Trophoblast cell (in vitro differentiated cells and primary cell): ENCODE measurements at regions not wholly inside any gene's neighbourhood (a gene's known extent, or its start where the extent isn't known, plus 50 kb on each side); places are given as distances from the start of the nearest gene placed in this dataset.

Experiments used
- DNase-seq, 2 donors: peaks; one replicate each; pipeline ENCODE4 v3.0.0-alpha.2; 2016
- H2AFZ ChIP-seq: 2 replicates; pipeline ENCODE4 v1.6.1; 2013; ENCODE audit warnings: low read length, moderate library complexity, mild to moderate bottlenecking; ENCODE audit not compliant: insufficient read depth, poor library complexity
- H2AK5ac ChIP-seq: 2 replicates; pipeline ENCODE4 v1.6.1; 2013; ENCODE audit warnings: mild to moderate bottlenecking, low read length
- H2BK120ac ChIP-seq: 2 replicates; pipeline ENCODE4 v1.6.1; 2013; ENCODE audit warnings: low read length, mild to moderate bottlenecking, moderate library complexity; ENCODE audit not compliant: insufficient read depth, poor library complexity
- H2BK12ac ChIP-seq: 2 replicates; pipeline ENCODE4 v1.6.1; 2013; ENCODE audit warnings: mild to moderate bottlenecking, low read length, moderate library complexity
- H2BK5ac ChIP-seq: 2 replicates; pipeline ENCODE4 v1.6.1; 2013; ENCODE audit warnings: low read length, low read depth, moderate library complexity, mild to moderate bottlenecking; ENCODE audit not compliant: poor library complexity
- H3K14ac ChIP-seq: 2 replicates; pipeline ENCODE4 v1.6.1; 2013; ENCODE audit warnings: mild to moderate bottlenecking, low read length
- H3K18ac ChIP-seq: 2 replicates; pipeline ENCODE4 v1.6.1; 2013; ENCODE audit warnings: mild to moderate bottlenecking, low read length
- H3K23ac ChIP-seq: 2 replicates; pipeline ENCODE4 v1.6.1; 2013; ENCODE audit warnings: low read length
- H3K27ac ChIP-seq: 2 replicates; pipeline ENCODE4 v1.5.1; 2013; ENCODE audit warnings: low read depth, mild to moderate bottlenecking, inconsistent platforms, low read length, moderate library complexity
- H3K27me3 ChIP-seq: 2 replicates; pipeline ENCODE4 v1.6.1; 2013; ENCODE audit warnings: inconsistent platforms, mild to moderate bottlenecking, low read length, moderate library complexity; ENCODE audit not compliant: insufficient read depth
- H3K36me3 ChIP-seq, 2 experiments: 1 replicate in 1 of 2; 2 replicates in 1 of 2; pipeline ENCODE4 v1.6.1; 2013; ENCODE audit warnings: low read length in 2 of 2, mild to moderate bottlenecking in 2 of 2, moderate library complexity in 1 of 2; ENCODE audit not compliant: insufficient read depth in 2 of 2, control insufficient read depth in 1 of 2
- H3K4ac ChIP-seq: 2 replicates; pipeline ENCODE4 v1.6.1; 2013; ENCODE audit warnings: low read depth, mild to moderate bottlenecking, low read length, moderate library complexity
- H3K4me1 ChIP-seq, 2 experiments: 1 replicate in 1 of 2; 2 replicates in 1 of 2; pipeline ENCODE4 v1.6.1; 2013; ENCODE audit warnings: low read length in 2 of 2, mild to moderate bottlenecking in 2 of 2, moderate library complexity in 1 of 2; ENCODE audit not compliant: insufficient read depth in 2 of 2, control insufficient read depth in 1 of 2
- H3K4me2 ChIP-seq: 2 replicates; pipeline ENCODE4 v1.6.1; 2013; ENCODE audit warnings: inconsistent platforms, mild to moderate bottlenecking, low read length, moderate library complexity
- H3K4me3 ChIP-seq: 2 replicates; pipeline ENCODE4 v1.5.1; 2013; ENCODE audit warnings: mild to moderate bottlenecking, low read depth, low read length, inconsistent platforms
- H3K79me1 ChIP-seq: one replicate; pipeline ENCODE4 v1.6.1; 2013; ENCODE audit warnings: low read length
- H3K79me2 ChIP-seq: 2 replicates; pipeline ENCODE4 v1.6.1; 2013; ENCODE audit warnings: low read length, mild to moderate bottlenecking; ENCODE audit not compliant: control insufficient read depth, insufficient read depth, poor library complexity
- H3K9ac ChIP-seq: 2 replicates; pipeline ENCODE4 v1.6.1; 2013; ENCODE audit warnings: mild to moderate bottlenecking, low read length
- H3K9me3 ChIP-seq: 2 replicates; pipeline ENCODE4 v1.6.1; 2013; ENCODE audit warnings: low read depth, mild to moderate bottlenecking, control low read depth, inconsistent platforms, low read length; ENCODE audit not compliant: insufficient read depth
- H4K12ac ChIP-seq: 2 replicates; pipeline ENCODE4 v1.6.1; 2013; ENCODE audit warnings: low read depth, mild to moderate bottlenecking, low read length, moderate library complexity
- H4K8ac ChIP-seq: 2 replicates; pipeline ENCODE4 v1.6.1; 2013; ENCODE audit warnings: low read depth, mild to moderate bottlenecking, low read length, moderate library complexity
- H4K91ac ChIP-seq: one replicate; pipeline ENCODE4 v1.6.1; 2013; ENCODE audit warnings: low read depth, mild to moderate bottlenecking, low read length, moderate library complexity
- WGBS: extraction: QIAGEN DNeasy Blood & Tissue Kit; methylation state at CpG from one replicate; pipeline ENCODE4 v1.1.7; 2013; ENCODE audit warnings: missing lambda C conversion rate; ENCODE audit not compliant: insufficient read length, insufficient coverage; ENCODE audit errors: extremely low coverage; 5-methylcytosine and 5-hydroxymethylcytosine counted together

DNA sequence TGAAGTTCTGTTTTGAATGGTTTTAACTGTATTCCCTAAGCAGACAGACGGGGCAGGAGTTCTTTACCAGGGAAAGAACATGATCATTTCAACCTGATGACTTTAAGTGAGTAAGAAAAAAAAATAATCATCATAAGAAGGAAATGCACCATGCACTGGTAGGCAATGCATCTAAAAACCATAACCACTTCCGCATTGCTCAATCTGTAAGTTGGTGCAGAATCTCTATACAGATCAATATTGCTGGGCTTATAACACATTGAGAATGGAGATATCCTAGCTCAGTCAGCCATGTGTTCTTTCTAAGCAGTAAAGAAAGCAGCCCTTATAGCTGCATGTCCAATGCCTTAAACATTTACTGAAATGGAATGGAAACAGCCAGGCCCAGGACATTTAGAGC is 407.1 kb upstream of the DMAC1 start:
- no peak for DNase-seq
- Histone ChIP-seq H3K27ac (no peak overlapping the region), H3K9me3 (no peaks in the 10 kb centered on the region), H3K4me2 (no peak overlapping the region), H2BK12ac (no peak overlapping the region), H4K8ac (no peak overlapping the region), H3K27me3 (no peaks in the 10 kb centered on the region), H4K91ac (no peak overlapping the region), H3K23ac (no peak overlapping the region), H2BK120ac (no peak overlapping the region), H2BK5ac (no peak overlapping the region), H3K36me3 (no peaks in the 10 kb centered on the region), H3K9ac (no peak overlapping the region), H3K4me3 (no peak overlapping the region), H3K4ac (no peak overlapping the region), H3K14ac (no peak overlapping the region), H3K79me1 (no peaks in the 10 kb centered on the region), H3K18ac (no peak overlapping the region), H2AK5ac (no peak overlapping the region), H2AFZ (no peak overlapping the region), H3K4me1 (no peaks in the 10 kb centered on the region), H3K79me2 (no peaks in the 10 kb centered on the region), H4K12ac (no peak overlapping the region)
- no CpG with 5 or more reads among the region's 2 CpGs for WGBS

DNA sequence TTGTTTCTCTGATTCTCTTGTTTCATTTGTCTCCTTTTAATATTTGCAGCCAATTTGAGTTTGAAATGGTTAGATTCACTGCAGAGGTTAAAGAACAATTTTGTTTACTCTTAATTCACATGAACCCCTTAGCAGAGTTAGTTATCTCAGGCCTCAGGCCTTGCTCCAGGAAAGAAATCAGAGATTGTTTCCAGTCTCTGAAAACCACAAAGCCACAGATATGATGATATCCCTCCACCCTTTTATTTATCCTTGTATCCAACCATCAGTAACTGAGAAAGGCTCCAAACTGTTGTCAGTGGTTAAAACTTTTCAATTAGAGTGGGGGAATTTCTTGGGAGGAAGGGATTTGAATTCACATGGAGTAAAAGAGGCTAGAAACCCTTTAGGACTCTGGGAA is 406.0 kb upstream of the DMAC1 start:
- Histone ChIP-seq H3K14ac (no peak overlapping the region), H3K4me1 (no peaks in the 10 kb centered on the region), H3K9me3 (no peaks in the 10 kb centered on the region), H2AFZ (no peak overlapping the region), H2AK5ac (no peak overlapping the region), H3K36me3 (no peaks in the 10 kb centered on the region), H4K8ac (no peak overlapping the region), H4K12ac (no peak overlapping the region), H3K18ac (no peak overlapping the region), H3K9ac (no peak overlapping the region), H2BK5ac (no peak overlapping the region), H3K27ac (no peak overlapping the region), H3K4me2 (no peak overlapping the region), H3K79me1 (no peaks in the 10 kb centered on the region), H2BK12ac (no peak overlapping the region), H3K4ac (no peak overlapping the region), H2BK120ac (no peak overlapping the region), H3K79me2 (no peaks in the 10 kb centered on the region), H3K27me3 (no peaks in the 10 kb centered on the region), H4K91ac (no peak overlapping the region), H3K23ac (no peak overlapping the region), H3K4me3 (no peak overlapping the region)
- DNase-seq = no peak

GRCh38 chr9:8189881-8190280 is 390.3 kb upstream of the DMAC1 start:
- H3K27ac ChIP-seq = no peak overlapping the region
- WGBS = no CpG with 5 or more reads among the region's 1 CpG
- H4K12ac ChIP-seq = no peak overlapping the region
- no peak overlapping the region for H3K9ac ChIP-seq
- no peaks in the 10 kb centered on the region for H3K79me2 ChIP-seq
- no peak overlapping the region for H3K18ac ChIP-seq
- DNase-seq = no peak
- no peaks in the 10 kb centered on the region for H3K27me3 ChIP-seq
- no peak overlapping the region for H2BK5ac ChIP-seq
- no peak overlapping the region for H2BK12ac ChIP-seq
- H2AFZ ChIP-seq = no peak overlapping the region
- no peak overlapping the region for H3K23ac ChIP-seq
- no peak overlapping the region for H4K91ac ChIP-seq
- no peaks in the 10 kb centered on the region for H3K9me3 ChIP-seq
- no peak overlapping the region for H3K4me3 ChIP-seq
- H2AK5ac ChIP-seq = no peak overlapping the region
- no peaks in the 10 kb centered on the region for H3K79me1 ChIP-seq
- H3K4me2 ChIP-seq = no peak overlapping the region
- no peak overlapping the region for H3K4ac ChIP-seq
- H4K8ac ChIP-seq = no peak overlapping the region
- H3K4me1 ChIP-seq = no peaks in the 10 kb centered on the region
- no peak overlapping the region for H2BK120ac ChIP-seq
- H3K14ac ChIP-seq = no peak overlapping the region
- no peaks in the 10 kb centered on the region for H3K36me3 ChIP-seq

DNA sequence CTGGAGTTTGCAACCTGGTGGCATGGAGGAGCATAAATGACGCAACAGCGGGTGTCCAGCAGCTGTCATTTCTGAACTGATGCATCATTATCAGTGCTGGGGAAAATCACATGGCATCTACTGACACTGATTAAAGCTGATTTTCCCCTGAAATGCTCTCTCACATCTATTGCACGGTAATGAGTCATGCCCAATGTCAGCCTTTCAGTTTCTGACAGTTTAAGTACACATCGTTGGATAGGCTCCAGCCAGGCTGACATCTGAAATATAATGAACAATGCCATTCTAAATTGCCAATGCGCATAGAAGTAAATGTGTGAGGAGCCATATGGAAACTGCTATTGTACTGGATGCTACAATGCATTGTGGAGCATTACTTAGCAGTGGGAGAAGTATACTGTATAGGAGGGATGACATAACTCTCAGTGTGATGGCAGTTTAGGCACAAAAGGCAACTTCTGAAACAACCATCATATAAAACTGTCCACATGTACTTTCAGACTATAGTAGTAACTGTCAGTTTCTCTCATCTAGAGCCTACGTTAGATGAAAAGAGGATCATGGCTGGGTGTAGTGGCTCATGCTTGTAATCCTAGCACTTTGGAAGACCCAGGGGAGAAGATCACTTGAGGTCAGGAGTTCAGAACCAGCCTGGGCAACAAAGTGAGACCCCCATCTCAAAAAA is 389.3 kb upstream of the DMAC1 start:
- Histone ChIP-seq H3K27me3 (no peaks in the 10 kb centered on the region), H4K12ac (no peak overlapping the region), H3K4ac (no peak overlapping the region), H3K79me1 (no peaks in the 10 kb centered on the region), H2BK12ac (no peak overlapping the region), H3K27ac (no peak overlapping the region), H3K4me2 (no peak overlapping the region), H4K91ac (no peak overlapping the region), H3K23ac (no peak overlapping the region), H2BK5ac (no peak overlapping the region), H3K9ac (no peak overlapping the region), H2BK120ac (no peak overlapping the region), H3K79me2 (no peaks in the 10 kb centered on the region), H2AFZ (no peak overlapping the region), H4K8ac (no peak overlapping the region), H3K9me3 (no peaks in the 10 kb centered on the region), H3K18ac (no peak overlapping the region), H2AK5ac (no peak overlapping the region), H3K4me1 (no peaks in the 10 kb centered on the region), H3K14ac (no peak overlapping the region), H3K36me3 (no peaks in the 10 kb centered on the region), H3K4me3 (no peak overlapping the region)
- no CpG with 5 or more reads among the region's 6 CpGs for WGBS
- no peak for DNase-seq
